Heart right ventricle (tissue), 16 donors: ENCODE measurements at regions not wholly inside any gene's neighbourhood (a gene's known extent, or its start where the extent isn't known, plus 50 kb on each side); places are given as distances from the start of the nearest gene placed in this dataset.

Experiments
- ATAC-seq, 8 donors: fragments of 200-7000 bp; cut with Tn5 transposase; one replicate each; pipeline ENCODE4 v1.9.1; 2020; ENCODE audit warnings: mild to moderate bottlenecking in 8 of 8, moderate library complexity in 8 of 8, moderate number of reproducible peaks in 1 of 8
- DNase-seq, 2 donors: peaks; one replicate each; pipeline ENCODE4 v3.0.0-alpha.2; 2020
- H3K27ac ChIP-seq, 10 donors: fragments of 200-600 bp; sonication (generic) in 2 of 10; one replicate each; pipeline versions ENCODE4 v1.5.0 to v1.8.0; 2020 to 2022; ENCODE audit warnings: mild to moderate bottlenecking in 3 of 10
- H3K27me3 ChIP-seq, 7 donors: fragments of 200-600 bp; one replicate each; pipeline ENCODE4 v1.8.0; 2021 to 2022; ENCODE audit warnings: mild to moderate bottlenecking in 2 of 7
- H3K36me3 ChIP-seq, 9 donors: fragments of 200-600 bp; sonication (generic) in 1 of 9; one replicate each; pipeline versions ENCODE4 v1.5.0 to v1.8.0; 2020 to 2022; ENCODE audit warnings: mild to moderate bottlenecking in 2 of 9
- H3K4me1 ChIP-seq, 9 donors: fragments of 200-600 bp; sonication (generic) in 1 of 9; one replicate each; pipeline versions ENCODE4 v1.5.0 to v1.8.0; 2020 to 2022; ENCODE audit warnings: mild to moderate bottlenecking in 4 of 9
- H3K4me3 ChIP-seq, 10 donors: fragments of 200-600 bp; sonication (generic) in 2 of 10; one replicate each; pipeline versions ENCODE4 v1.5.0 to v1.8.0; 2020 to 2022; ENCODE audit warnings: mild to moderate bottlenecking in 7 of 10, moderate library complexity in 2 of 10
- H3K9me3 ChIP-seq, 11 donors: fragments of 200-600 bp in 10 of 11; sonication (generic) in 2 of 11; one replicate each; pipeline versions ENCODE4 v1.5.0 to v1.8.0; 2013 to 2022; ENCODE audit warnings: mild to moderate bottlenecking in 2 of 11, control low read depth in 1 of 11, moderate library complexity in 1 of 11
- CTCF ChIP-seq, 9 donors: fragments of 200-600 bp; sonication (generic) in 2 of 9; IDR thresholded peaks; one replicate each; pipeline versions ENCODE4 v1.5.0 to v1.8.0; 2021 to 2022; ENCODE audit warnings: antibody characterized with exemption in 9 of 9, mild to moderate bottlenecking in 5 of 9, moderate library complexity in 1 of 9
- WGBS, 2 donors: extraction: QIAGEN DNeasy Blood & Tissue Kit; methylation state at CpG; one replicate each; pipeline ENCODE4 v1.1.7; 2013; ENCODE audit warnings: inconsistent platforms in 1 of 2; 5-methylcytosine and 5-hydroxymethylcytosine counted together
- intact Hi-C, 10 donors: fragments of 100-400 bp; cut with DNase I; formaldehyde crosslinking; loops; one replicate each; pipeline versions ENCODE4 v1.11.1 to v1.14.2; 2022
- donor health status: Arrhythmogenic right ventricular cardiomyopathy.
- donor health status: ischemic (EF 13 %, LVEDD 7.1; RV severe dilation, severe dysfunction).
- donor health status: healthy with polysubstance abuse.
- donor health status: DM: no; HTN: yes; CAD: no.
- donor health status: DM: no; HTN: no; CAD: no.
- donor health status: ischemic (EF 25% LVEDD 6.9; RV normal size, moderate dysfunction).
- donor health status: ischemic (EF 25% LVEDD 5.7; RV mildly dilated, moderate dysfunction).
- donor health status: healthy.
- donor health status: DM: yes; HTN: yes; CAD: no.
- donor health status: Ischemic cardiomyopathy.
- donor health status: ischemic (EF 35%, LVEDD 5.7; RV mildly dilated, moderate dysfunction).
- donor health status: nonischemic (EF 11% LVEDD 7.7; RV severe dilation, severe dysfunction).
- donor health status: DM: yes; HTN: yes; CAD: no.
- donor health status: PGD.
- donor health status: ischemic (EF 29% LVEDD 5.4; RV normal size, mild dysfunction).
- donor health status: nonischemic (EF 23%, LVEDD 6.1; RV moderate dilation, normal function).

- no peak overlapping the region for H3K4me3 ChIP-seq
- no peak for TF ChIP-seq CTCF (IDR thresholded peaks at IDR 0.05)
- ATAC-seq = no peak
- no peaks in the 10 kb centered on the region for H3K36me3 ChIP-seq
- no peaks in the 10 kb centered on the region for H3K4me1 ChIP-seq
- peaks cover 0 to 7% (median 0%) of the 10 kb centered on the region in 11 donors for H3K9me3 ChIP-seq
- no peak overlapping the region for H3K27ac ChIP-seq
- intact Hi-C loops = no loop called here
- WGBS, 2 donors = 67 to 76% methylated on average over 1 of the region's 1 CpG
- H3K27me3 ChIP-seq = no peaks in the 10 kb centered on the region
- no peak for DNase-seq
Measured at GRCh38 chr3:68408626-68409025, 523.7 kb downstream of the TAFA4 start.

DNA sequence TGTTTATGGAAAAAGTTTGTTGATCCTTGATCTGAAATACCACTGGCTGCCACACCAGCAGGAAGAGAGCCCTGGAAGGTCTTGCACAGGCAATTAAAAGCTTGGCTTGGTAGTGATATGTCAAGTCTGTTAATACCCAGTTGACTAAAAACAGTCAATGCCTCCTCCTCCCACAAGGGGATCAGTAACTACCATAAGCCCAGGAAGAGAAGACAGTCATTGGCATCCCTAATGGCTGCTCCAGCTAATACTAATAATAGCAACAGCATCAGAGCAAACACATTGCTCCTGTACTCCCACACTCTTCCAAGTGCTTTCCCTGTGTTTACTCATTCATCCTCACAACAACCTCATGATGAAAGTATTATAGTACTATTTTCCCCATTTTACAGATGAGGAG is 528.6 kb downstream of the TAFA4 start:
- Histone ChIP-seq H3K9me3 (peaks cover 0 to 7% (median 0%) of the 10 kb centered on the region in 11 donors), H3K4me1 (no peaks in the 10 kb centered on the region), H3K27me3 (no peaks in the 10 kb centered on the region), H3K27ac (no peak overlapping the region), H3K36me3 (no peaks in the 10 kb centered on the region), H3K4me3 (no peak overlapping the region)
- ATAC-seq = no peak
- DNase-seq = no peak
- no peak for TF ChIP-seq CTCF (IDR thresholded peaks at IDR 0.05)
- intact Hi-C loops = no loop called here

DNA sequence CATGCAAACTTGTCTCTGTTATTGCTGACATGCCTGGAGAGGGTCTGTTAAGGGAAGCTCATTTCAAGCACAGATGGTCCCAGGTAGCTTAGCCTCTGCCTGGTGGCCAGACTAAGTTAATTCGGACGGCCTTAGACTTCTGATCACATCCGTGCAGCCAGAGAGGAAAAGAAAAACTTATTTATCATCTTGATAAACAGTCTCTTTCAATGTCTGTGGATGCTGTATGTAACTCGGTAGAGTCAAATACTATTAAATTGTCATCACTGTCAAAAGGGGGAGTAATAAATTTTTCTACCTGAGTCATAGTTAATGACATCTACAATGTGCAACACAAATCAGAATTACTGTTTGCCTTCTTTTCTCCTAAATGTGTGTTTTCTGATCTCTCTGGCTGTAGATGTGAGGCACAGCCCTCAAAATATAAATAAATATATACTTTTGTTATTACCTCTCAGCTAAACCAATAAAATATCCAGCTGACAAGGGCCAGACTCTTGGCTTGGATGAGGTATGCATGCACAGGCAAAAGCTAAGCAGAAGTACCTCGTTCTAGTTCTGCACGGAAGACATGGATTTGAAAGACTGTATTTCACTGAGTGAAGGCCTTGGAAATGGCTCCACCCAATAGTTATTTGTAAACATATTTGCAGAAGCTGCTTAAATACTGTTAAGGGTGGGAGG is 530.0 kb downstream of the TAFA4 start:
- peaks cover 0 to 9% (median 0%) of the 10 kb centered on the region in 11 donors for H3K9me3 ChIP-seq
- H3K4me3 ChIP-seq = no peak overlapping the region
- H3K4me1 ChIP-seq = no peaks in the 10 kb centered on the region
- no peak overlapping the region for H3K27ac ChIP-seq
- no peak for ATAC-seq
- H3K27me3 ChIP-seq = no peaks in the 10 kb centered on the region
- TF ChIP-seq CTCF (IDR thresholded peaks at IDR 0.05) = no peak
- no peaks in the 10 kb centered on the region for H3K36me3 ChIP-seq
- 77 to 87% methylated on average over 6 of the region's 6 CpGs for WGBS, 2 donors
- intact Hi-C loops = no loop called here
- DNase-seq = no peak

- no peaks in the 10 kb centered on the region for H3K4me1 ChIP-seq
- no peaks in the 10 kb centered on the region for H3K36me3 ChIP-seq
- no peak for ATAC-seq
- DNase-seq = no peak
- H3K4me3 ChIP-seq = no peak overlapping the region
- intact Hi-C loops = no loop called here
- TF ChIP-seq CTCF (IDR thresholded peaks at IDR 0.05) = no peak
- peaks cover 0 to 46% (median 0%) of the 10 kb centered on the region in 11 donors for H3K9me3 ChIP-seq
- 75 to 85% methylated on average over 8 of the region's 8 CpGs for WGBS, 2 donors
- no peaks in the 10 kb centered on the region for H3K27me3 ChIP-seq
- no peak overlapping the region for H3K27ac ChIP-seq
Measured at GRCh38 chr3:68378631-68379030, 553.7 kb downstream of the TAFA4 start.
